ENCODE measurements at regions not wholly inside any gene's neighbourhood (a gene's known extent, or its start where the extent isn't known, plus 50 kb on each side); places are given as distances from the start of the nearest gene placed in this dataset.

GRCh38 chr1:217190359-217190758 lies 440.5 kb downstream of the GPATCH2 start:
- no peak overlapping the region for H3K4me3 ChIP-seq (ENCODE audit: low read depth in 1 of 2, low read length in 2 of 2)
- peaks cover 0 to 2% of the 10 kb centered on the region in 2 donors for H3K9me3 ChIP-seq (ENCODE audit: control insufficient read depth in 2 of 2, insufficient read depth in 1 of 2, low read depth in 1 of 2, low read length in 1 of 2)
- H3K36me3 ChIP-seq (ENCODE audit: control insufficient read depth in 2 of 2, insufficient read depth in 2 of 2, low read length in 1 of 2) = no peaks in the 10 kb centered on the region
- no peaks in the 10 kb centered on the region for H3K27me3 ChIP-seq (ENCODE audit: control insufficient read depth in 1 of 2, insufficient read depth in 2 of 2, low read length in 2 of 2)
- H3K4me1 ChIP-seq (ENCODE audit: control insufficient read depth in 2 of 2, insufficient read depth in 2 of 2, low read length in 1 of 2) = no peaks in the 10 kb centered on the region
- WGBS, 2 donors = 77 to 90% methylated on average over 3 of the region's 3 CpGs
- no peak overlapping the region for H3K27ac ChIP-seq (ENCODE audit: low read depth in 2 of 2, low read length in 1 of 2)

- Histone ChIP-seq H3K27ac (ENCODE audit: low read depth in 2 of 2, low read length in 1 of 2) (no peak overlapping the region), H3K36me3 (ENCODE audit: control insufficient read depth in 2 of 2, insufficient read depth in 2 of 2, low read length in 1 of 2) (no peaks in the 10 kb centered on the region), H3K27me3 (ENCODE audit: control insufficient read depth in 1 of 2, insufficient read depth in 2 of 2, low read length in 2 of 2) (peaks cover 0 to 2% of the 10 kb centered on the region in 2 donors), H3K4me1 (ENCODE audit: control insufficient read depth in 2 of 2, insufficient read depth in 2 of 2, low read length in 1 of 2) (no peaks in the 10 kb centered on the region), H3K4me3 (ENCODE audit: low read depth in 1 of 2, low read length in 2 of 2) (no peak overlapping the region), H3K9me3 (ENCODE audit: control insufficient read depth in 2 of 2, insufficient read depth in 1 of 2, low read depth in 1 of 2, low read length in 1 of 2) (peaks cover 0 to 2% of the 10 kb centered on the region in 2 donors)
- 85 to 88% methylated on average over 1 of the region's 1 CpG for WGBS, 2 donors
Measured at GRCh38 chr1:217189362-217189761, 441.5 kb downstream of the GPATCH2 start.

- WGBS, 2 donors = 55 to 66% methylated on average over 7 of the region's 7 CpGs
- Histone ChIP-seq H3K4me1 (ENCODE audit: control insufficient read depth in 2 of 2, insufficient read depth in 2 of 2, low read length in 1 of 2) (no peaks in the 10 kb centered on the region), H3K9me3 (ENCODE audit: control insufficient read depth in 2 of 2, insufficient read depth in 1 of 2, low read depth in 1 of 2, low read length in 1 of 2) (peaks cover 0 to 2% of the 10 kb centered on the region in 2 donors), H3K27me3 (ENCODE audit: control insufficient read depth in 1 of 2, insufficient read depth in 2 of 2, low read length in 2 of 2) (peaks cover 0 to 2% of the 10 kb centered on the region in 2 donors), H3K36me3 (ENCODE audit: control insufficient read depth in 2 of 2, insufficient read depth in 2 of 2, low read length in 1 of 2) (no peaks in the 10 kb centered on the region), H3K4me3 (ENCODE audit: low read depth in 1 of 2, low read length in 2 of 2) (no peak overlapping the region), H3K27ac (ENCODE audit: low read depth in 2 of 2, low read length in 1 of 2) (no peak overlapping the region)
Measured at GRCh38 chr1:217188280-217189237, 442.3 kb downstream of the GPATCH2 start.

- no peaks in the 10 kb centered on the region for H3K4me1 ChIP-seq (ENCODE audit: control insufficient read depth in 2 of 2, insufficient read depth in 2 of 2, low read length in 1 of 2)
- H3K4me3 ChIP-seq (ENCODE audit: low read depth in 1 of 2, low read length in 2 of 2) = no peak overlapping the region
- H3K27ac ChIP-seq (ENCODE audit: low read depth in 2 of 2, low read length in 1 of 2) = no peak overlapping the region
- peaks cover 0 to 2% of the 10 kb centered on the region in 2 donors for H3K9me3 ChIP-seq (ENCODE audit: control insufficient read depth in 2 of 2, insufficient read depth in 1 of 2, low read depth in 1 of 2, low read length in 1 of 2)
- peaks cover 0 to 2% of the 10 kb centered on the region in 2 donors for H3K27me3 ChIP-seq (ENCODE audit: control insufficient read depth in 1 of 2, insufficient read depth in 2 of 2, low read length in 2 of 2)
- H3K36me3 ChIP-seq (ENCODE audit: control insufficient read depth in 2 of 2, insufficient read depth in 2 of 2, low read length in 1 of 2) = no peaks in the 10 kb centered on the region
Measured at GRCh38 chr1:217186664-217187063, 444.2 kb downstream of the GPATCH2 start.

GRCh38 chr1:217184854-217185253 lies 446.0 kb downstream of the GPATCH2 start:
- Histone ChIP-seq H3K27ac (ENCODE audit: low read depth in 2 of 2, low read length in 1 of 2) (no peak overlapping the region), H3K27me3 (ENCODE audit: control insufficient read depth in 1 of 2, insufficient read depth in 2 of 2, low read length in 2 of 2) (peaks cover 0 to 2% of the 10 kb centered on the region in 2 donors), H3K4me1 (ENCODE audit: control insufficient read depth in 2 of 2, insufficient read depth in 2 of 2, low read length in 1 of 2) (no peaks in the 10 kb centered on the region), H3K9me3 (ENCODE audit: control insufficient read depth in 2 of 2, insufficient read depth in 1 of 2, low read depth in 1 of 2, low read length in 1 of 2) (peaks cover 0 to 2% of the 10 kb centered on the region in 2 donors), H3K4me3 (ENCODE audit: low read depth in 1 of 2, low read length in 2 of 2) (no peak overlapping the region), H3K36me3 (ENCODE audit: control insufficient read depth in 2 of 2, insufficient read depth in 2 of 2, low read length in 1 of 2) (no peaks in the 10 kb centered on the region)
- WGBS, 2 donors = 36 to 46% methylated on average over 2 of the region's 2 CpGs

- Histone ChIP-seq H3K36me3 (ENCODE audit: control insufficient read depth in 2 of 2, insufficient read depth in 2 of 2, low read length in 1 of 2) (no peaks in the 10 kb centered on the region), H3K4me1 (ENCODE audit: control insufficient read depth in 2 of 2, insufficient read depth in 2 of 2, low read length in 1 of 2) (no peaks in the 10 kb centered on the region), H3K9me3 (ENCODE audit: control insufficient read depth in 2 of 2, insufficient read depth in 1 of 2, low read depth in 1 of 2, low read length in 1 of 2) (peaks cover 0 to 2% of the 10 kb centered on the region in 2 donors), H3K4me3 (ENCODE audit: low read depth in 1 of 2, low read length in 2 of 2) (no peak overlapping the region), H3K27ac (ENCODE audit: low read depth in 2 of 2, low read length in 1 of 2) (no peak overlapping the region), H3K27me3 (ENCODE audit: control insufficient read depth in 1 of 2, insufficient read depth in 2 of 2, low read length in 2 of 2) (peaks cover 0 to 2% of the 10 kb centered on the region in 2 donors)
- WGBS, 2 donors = 84 to 93% methylated on average over 6 of the region's 6 CpGs
Measured at GRCh38 chr1:217182992-217183391, 447.9 kb downstream of the GPATCH2 start.

GRCh38 chr1:217181756-217182155 lies 449.1 kb downstream of the GPATCH2 start:
- Histone ChIP-seq H3K27ac (ENCODE audit: low read depth in 2 of 2, low read length in 1 of 2) (no peak overlapping the region), H3K27me3 (ENCODE audit: control insufficient read depth in 1 of 2, insufficient read depth in 2 of 2, low read length in 2 of 2) (peaks cover 0 to 2% of the 10 kb centered on the region in 2 donors), H3K4me3 (ENCODE audit: low read depth in 1 of 2, low read length in 2 of 2) (no peak overlapping the region), H3K9me3 (ENCODE audit: control insufficient read depth in 2 of 2, insufficient read depth in 1 of 2, low read depth in 1 of 2, low read length in 1 of 2) (peaks cover 0 to 2% of the 10 kb centered on the region in 2 donors), H3K4me1 (ENCODE audit: control insufficient read depth in 2 of 2, insufficient read depth in 2 of 2, low read length in 1 of 2) (no peaks in the 10 kb centered on the region), H3K36me3 (ENCODE audit: control insufficient read depth in 2 of 2, insufficient read depth in 2 of 2, low read length in 1 of 2) (no peaks in the 10 kb centered on the region)

- 68% methylated on average over 3 of the region's 3 CpGs for WGBS, 2 donors
- Histone ChIP-seq H3K27ac (ENCODE audit: low read depth in 2 of 2, low read length in 1 of 2) (no peak overlapping the region), H3K27me3 (ENCODE audit: control insufficient read depth in 1 of 2, insufficient read depth in 2 of 2, low read length in 2 of 2) (peaks cover 0 to 2% of the 10 kb centered on the region in 2 donors)
Measured at GRCh38 chr1:217181176-217181746, 449.6 kb downstream of the GPATCH2 start.

GRCh38 chr1:217180443-217180842 lies 450.4 kb downstream of the GPATCH2 start:
- WGBS, 2 donors = 86 to 88% methylated on average over 4 of the region's 4 CpGs
- Histone ChIP-seq H3K4me3 (ENCODE audit: low read depth in 1 of 2, low read length in 2 of 2) (no peak overlapping the region), H3K9me3 (ENCODE audit: control insufficient read depth in 2 of 2, insufficient read depth in 1 of 2, low read depth in 1 of 2, low read length in 1 of 2) (no peaks in the 10 kb centered on the region), H3K4me1 (ENCODE audit: control insufficient read depth in 2 of 2, insufficient read depth in 2 of 2, low read length in 1 of 2) (no peaks in the 10 kb centered on the region), H3K27ac (ENCODE audit: low read depth in 2 of 2, low read length in 1 of 2) (no peak overlapping the region), H3K27me3 (ENCODE audit: control insufficient read depth in 1 of 2, insufficient read depth in 2 of 2, low read length in 2 of 2) (peaks cover 0 to 2% of the 10 kb centered on the region in 2 donors), H3K36me3 (ENCODE audit: control insufficient read depth in 2 of 2, insufficient read depth in 2 of 2, low read length in 1 of 2) (no peaks in the 10 kb centered on the region)

More at GRCh38 chr1:217181176-217181746, 449.6 kb downstream of the GPATCH2 start:
- Histone ChIP-seq H3K4me1 (ENCODE audit: control insufficient read depth in 2 of 2, insufficient read depth in 2 of 2, low read length in 1 of 2) (no peaks in the 10 kb centered on the region), H3K9me3 (ENCODE audit: control insufficient read depth in 2 of 2, insufficient read depth in 1 of 2, low read depth in 1 of 2, low read length in 1 of 2) (no peaks in the 10 kb centered on the region), H3K36me3 (ENCODE audit: control insufficient read depth in 2 of 2, insufficient read depth in 2 of 2, low read length in 1 of 2) (no peaks in the 10 kb centered on the region), H3K4me3 (ENCODE audit: low read depth in 1 of 2, low read length in 2 of 2) (no peak overlapping the region)

Data from esophagus (tissue), 2 donors.